WTC11 (cell line): ENCODE measurements at regions not wholly inside any gene's neighbourhood (a gene's known extent, or its start where the extent isn't known, plus 50 kb on each side); places are given as distances from the start of the nearest gene placed in this dataset.

Experiments
- ATAC-seq: fragments of 200-7000 bp; cut with Tn5 transposase; 2 replicates; pipeline ENCODE4 v1.10.0; 2021; ENCODE audit warnings: mild to moderate bottlenecking, moderate library complexity
- CTCF ChIA-PET: fragments of 300-600 bp; sonication (Branson Sonifier 250); formaldehyde crosslinking; loops from one replicate; lab custom pipeline; 2021; ENCODE audit warnings: antibody characterized with exemption; lab: Charles Lee
- POLR2A ChIA-PET: fragments of 350-600 bp; sonication (Branson Sonifier 250); formaldehyde crosslinking; loops from one replicate; lab custom pipeline; 2021; ENCODE audit warnings: antibody characterized with exemption; lab: Charles Lee
- DNase-seq: peaks from one replicate; pipeline ENCODE4 v3.0.0; 2021; ENCODE audit warnings: low spot score
- H3K27ac Mint-ChIP-seq: 2 replicates; pipeline ENCODE4 v1.8.0; 2021; ENCODE audit warnings: mixed read lengths
- H3K27me3 Mint-ChIP-seq: 2 replicates; pipeline ENCODE4 v1.8.0; 2021; ENCODE audit warnings: low read depth, mild to moderate bottlenecking, moderate library complexity, mixed read lengths
- H3K36me3 Mint-ChIP-seq: 2 replicates; pipeline ENCODE4 v1.8.0; 2021; ENCODE audit warnings: mixed read lengths
- H3K4me1 Mint-ChIP-seq: 2 replicates; pipeline ENCODE4 v1.8.0; 2022; ENCODE audit warnings: mixed read lengths
- H3K4me3 Mint-ChIP-seq: 2 replicates; pipeline ENCODE4 v1.8.0; 2021; ENCODE audit warnings: mild to moderate bottlenecking, moderate library complexity, mixed read lengths
- H3K9me3 Mint-ChIP-seq: 2 replicates; pipeline ENCODE4 v1.8.0; 2021; ENCODE audit warnings: mixed read lengths
- CDX4 ChIP-seq: fragments of 250-450 bp; sonication (Bioruptor Pico); IDR thresholded peaks from 2 replicates; pipeline ENCODE4 v1.9.0; 2021; ENCODE audit warnings: moderate library complexity, mild to moderate bottlenecking, inconsistent platforms, borderline replicate concordance
- CREB1 ChIP-seq: sonication (generic); formaldehyde crosslinking; IDR thresholded peaks from 2 replicates; pipeline ENCODE4 v1.8.0; 2023; ENCODE audit warnings: mild to moderate bottlenecking, missing genetic modification reagents
- FOXK1 ChIP-seq: sonication (generic); formaldehyde crosslinking; IDR thresholded peaks from 2 replicates; pipeline ENCODE4 v1.8.0; 2022; ENCODE audit warnings: mild to moderate bottlenecking, moderate library complexity, missing genetic modification reagents
- GTF2I ChIP-seq: fragments of 250-450 bp; sonication (Bioruptor Pico); conservative IDR thresholded peaks from 2 replicates; pipeline ENCODE4 v1.4.0; 2021; ENCODE audit warnings: mild to moderate bottlenecking
- IRF2 ChIP-seq: sonication (generic); formaldehyde crosslinking; IDR thresholded peaks from 2 replicates; pipeline ENCODE4 v1.8.0; 2022; ENCODE audit warnings: low read depth, missing genetic modification reagents, borderline replicate concordance
- PREB ChIP-seq: sonication (generic); formaldehyde crosslinking; IDR thresholded peaks from 2 replicates; pipeline ENCODE4 v1.8.1; 2022; ENCODE audit warnings: mild to moderate bottlenecking, missing genetic modification reagents, moderate library complexity, borderline replicate concordance
- PRRX2 ChIP-seq: fragments of 250-450 bp; sonication (Bioruptor Pico); IDR thresholded peaks from 2 replicates; pipeline ENCODE4 v1.8.0; 2021; ENCODE audit warnings: mild to moderate bottlenecking
- RORB ChIP-seq: fragments of 250-450 bp; sonication (Bioruptor Pico); IDR thresholded peaks from 2 replicates; pipeline ENCODE4 v1.9.0; 2021; ENCODE audit warnings: mild to moderate bottlenecking
- SMAD4 ChIP-seq: sonication (generic); formaldehyde crosslinking; IDR thresholded peaks from 2 replicates; pipeline ENCODE4 v1.8.0; 2022; ENCODE audit warnings: mild to moderate bottlenecking, missing genetic modification reagents
- STAT6 ChIP-seq: sonication (generic); formaldehyde crosslinking; conservative IDR thresholded peaks from 2 replicates; pipeline ENCODE4 v1.8.1; 2023; ENCODE audit warnings: mild to moderate bottlenecking, low read depth, missing genetic modification reagents, moderate library complexity
- TCF7 ChIP-seq: sonication (generic); formaldehyde crosslinking; IDR thresholded peaks from 2 replicates; pipeline ENCODE4 v1.8.0; 2022; ENCODE audit warnings: mild to moderate bottlenecking, low read depth, missing genetic modification reagents, moderate library complexity
- TEAD4 ChIP-seq: sonication (generic); formaldehyde crosslinking; IDR thresholded peaks from 2 replicates; pipeline ENCODE4 v1.8.0; 2022; ENCODE audit warnings: mild to moderate bottlenecking, missing genetic modification reagents
- ZNF138 ChIP-seq: sonication (generic); formaldehyde crosslinking; conservative IDR thresholded peaks from 2 replicates; pipeline ENCODE4 v1.8.1; 2022; ENCODE audit warnings: mild to moderate bottlenecking, moderate library complexity, missing genetic modification reagents
- ZNF263 ChIP-seq: sonication (generic); formaldehyde crosslinking; IDR thresholded peaks from 2 replicates; pipeline ENCODE4 v1.8.1; 2022; ENCODE audit warnings: low read depth, mild to moderate bottlenecking, moderate library complexity, missing genetic modification reagents
- ZNF317 ChIP-seq: sonication (generic); formaldehyde crosslinking; IDR thresholded peaks from 2 replicates; pipeline ENCODE4 v1.8.1; 2023; ENCODE audit warnings: low read depth, mild to moderate bottlenecking, moderate library complexity, missing genetic modification reagents, borderline replicate concordance
- ZNF396 ChIP-seq: fragments of 250-450 bp; sonication (Bioruptor Pico); IDR thresholded peaks from 2 replicates; pipeline ENCODE4 v1.8.0; 2021; ENCODE audit warnings: mild to moderate bottlenecking, moderate library complexity, borderline replicate concordance
- ZNF416 ChIP-seq: fragments of 250-450 bp; sonication (Bioruptor Pico); IDR thresholded peaks from 2 replicates; pipeline ENCODE4 v1.9.0; 2021; ENCODE audit warnings: mild to moderate bottlenecking, inconsistent platforms
- TF ChIP-seq, protein P1 (sequence below): sonication (generic); formaldehyde crosslinking; IDR thresholded peaks from 2 replicates; pipeline ENCODE4 v1.8.0; 2023; ENCODE audit warnings: mild to moderate bottlenecking, missing genetic modification reagents
- TF ChIP-seq, protein P2 (sequence below): sonication (generic); formaldehyde crosslinking; IDR thresholded peaks from 2 replicates; pipeline ENCODE4 v1.8.0; 2023; ENCODE audit warnings: missing genetic modification reagents, mild to moderate bottlenecking, borderline replicate concordance
- TF ChIP-seq, protein P3 (sequence below): sonication (generic); formaldehyde crosslinking; IDR thresholded peaks from 2 replicates; pipeline ENCODE4 v1.8.1; 2022; ENCODE audit warnings: mild to moderate bottlenecking, moderate library complexity, missing genetic modification reagents

DNA sequence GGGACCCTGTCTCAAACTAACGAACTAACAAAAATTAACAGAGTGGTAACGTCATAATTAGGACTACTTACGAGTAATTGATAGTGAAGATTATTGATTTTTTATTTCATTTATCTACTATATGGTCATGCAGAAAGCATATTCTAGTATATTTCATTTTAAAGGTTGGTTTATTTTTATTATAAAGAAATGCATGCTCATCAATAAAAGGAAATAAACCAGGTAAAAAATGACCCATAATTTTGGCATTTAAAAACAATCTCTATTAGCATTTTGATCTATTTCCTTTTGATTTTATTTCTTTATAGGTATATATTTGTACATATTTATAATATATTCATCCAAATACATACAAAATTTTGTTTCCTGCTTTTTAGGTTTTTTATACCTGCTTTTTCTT lies 401.4 kb upstream of the ID4 start:
- CTCF ChIA-PET: no interaction called here
- no peak overlapping the region for H3K27ac Mint-ChIP-seq
- no peaks in the 10 kb centered on the region for H3K36me3 Mint-ChIP-seq
- ATAC-seq: no peak
- POLR2A ChIA-PET: no interaction called here
- DNase-seq: no peak
- no peaks in the 10 kb centered on the region for H3K27me3 Mint-ChIP-seq
- peaks cover 5% of the 10 kb centered on the region; the same call in 1 of the 2 replicates for H3K4me1 Mint-ChIP-seq
- no peak overlapping the region for H3K4me3 Mint-ChIP-seq
- peaks cover 6% of the 10 kb centered on the region for H3K9me3 Mint-ChIP-seq
- no peak for TF ChIP-seq PREB (CRISPR knock-in tag)
- TF ChIP-seq PRRX2 (CRISPR knock-in tag): no peak
- TF ChIP-seq ZNF317 (CRISPR knock-in tag): no peak
- TF ChIP-seq, protein P1, sequence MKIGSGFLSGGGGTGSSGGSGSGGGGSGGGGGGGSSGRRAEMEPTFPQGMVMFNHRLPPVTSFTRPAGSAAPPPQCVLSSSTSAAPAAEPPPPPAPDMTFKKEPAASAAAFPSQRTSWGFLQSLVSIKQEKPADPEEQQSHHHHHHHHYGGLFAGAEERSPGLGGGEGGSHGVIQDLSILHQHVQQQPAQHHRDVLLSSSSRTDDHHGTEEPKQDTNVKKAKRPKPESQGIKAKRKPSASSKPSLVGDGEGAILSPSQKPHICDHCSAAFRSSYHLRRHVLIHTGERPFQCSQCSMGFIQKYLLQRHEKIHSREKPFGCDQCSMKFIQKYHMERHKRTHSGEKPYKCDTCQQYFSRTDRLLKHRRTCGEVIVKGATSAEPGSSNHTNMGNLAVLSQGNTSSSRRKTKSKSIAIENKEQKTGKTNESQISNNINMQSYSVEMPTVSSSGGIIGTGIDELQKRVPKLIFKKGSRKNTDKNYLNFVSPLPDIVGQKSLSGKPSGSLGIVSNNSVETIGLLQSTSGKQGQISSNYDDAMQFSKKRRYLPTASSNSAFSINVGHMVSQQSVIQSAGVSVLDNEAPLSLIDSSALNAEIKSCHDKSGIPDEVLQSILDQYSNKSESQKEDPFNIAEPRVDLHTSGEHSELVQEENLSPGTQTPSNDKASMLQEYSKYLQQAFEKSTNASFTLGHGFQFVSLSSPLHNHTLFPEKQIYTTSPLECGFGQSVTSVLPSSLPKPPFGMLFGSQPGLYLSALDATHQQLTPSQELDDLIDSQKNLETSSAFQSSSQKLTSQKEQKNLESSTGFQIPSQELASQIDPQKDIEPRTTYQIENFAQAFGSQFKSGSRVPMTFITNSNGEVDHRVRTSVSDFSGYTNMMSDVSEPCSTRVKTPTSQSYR (CRISPR knock-in tag): no peak
- TF ChIP-seq RORB: no peak
- TF ChIP-seq CDX4 (CRISPR knock-in tag): no peak
- TF ChIP-seq ZNF396: no peak
- TF ChIP-seq TCF7 (CRISPR knock-in tag): no peak
- TF ChIP-seq CREB1 (CRISPR knock-in tag): no peak

DNA sequence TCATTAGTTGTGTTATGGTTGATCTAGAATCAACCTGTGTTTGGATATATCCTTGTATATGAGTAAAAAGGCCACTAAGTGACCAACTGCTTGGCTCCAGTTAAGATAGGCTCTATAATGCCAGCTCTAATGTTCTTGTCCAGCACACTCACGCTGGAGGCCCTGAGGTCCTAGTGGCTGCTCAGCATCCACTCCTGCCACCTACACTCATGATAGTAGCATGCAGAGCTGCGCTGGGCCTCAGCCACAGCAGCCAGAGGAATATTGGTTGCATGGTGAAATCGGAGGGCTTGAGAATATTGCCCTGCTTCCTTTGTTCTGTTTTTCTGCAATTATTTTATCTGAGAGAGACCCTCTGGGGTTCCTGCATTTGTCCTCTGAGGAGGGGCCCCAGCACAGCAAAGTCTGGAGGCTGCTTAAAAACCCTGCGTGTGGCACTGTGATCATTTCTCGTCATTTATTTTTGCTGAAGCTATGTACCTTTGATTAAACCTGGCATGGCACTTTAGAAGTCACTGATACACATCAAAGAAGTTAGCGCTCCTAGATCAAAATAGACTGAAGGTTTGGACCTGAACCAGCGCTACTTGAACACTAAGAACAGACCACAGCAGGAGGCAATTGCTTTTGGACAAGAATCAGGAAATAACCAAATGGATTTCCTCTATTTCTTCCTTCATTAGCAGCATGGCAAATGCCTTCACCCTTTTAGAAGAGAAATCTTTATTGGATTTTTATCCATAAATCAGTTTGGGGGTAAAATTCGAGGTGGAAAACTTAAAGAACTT lies 398.4 kb upstream of the ID4 start:
- Mint-ChIP-seq H3K27me3 (no peaks in the 10 kb centered on the region), H3K27ac (no peak overlapping the region)
- TF ChIP-seq STAT6 (no peak), IRF2 (no peak), ZNF263 (CRISPR knock-in tag) (no peak), FOXK1 (CRISPR knock-in tag) (no peak), SMAD4 (CRISPR knock-in tag) (no peak), TEAD4 (CRISPR knock-in tag) (no peak), ZNF138 (CRISPR knock-in tag) (no peak), ZNF416 (CRISPR knock-in tag) (no peak), GTF2I (CRISPR knock-in tag) (no peak), CDX4 (CRISPR knock-in tag) (no peak)
- TF ChIP-seq, protein P2, sequence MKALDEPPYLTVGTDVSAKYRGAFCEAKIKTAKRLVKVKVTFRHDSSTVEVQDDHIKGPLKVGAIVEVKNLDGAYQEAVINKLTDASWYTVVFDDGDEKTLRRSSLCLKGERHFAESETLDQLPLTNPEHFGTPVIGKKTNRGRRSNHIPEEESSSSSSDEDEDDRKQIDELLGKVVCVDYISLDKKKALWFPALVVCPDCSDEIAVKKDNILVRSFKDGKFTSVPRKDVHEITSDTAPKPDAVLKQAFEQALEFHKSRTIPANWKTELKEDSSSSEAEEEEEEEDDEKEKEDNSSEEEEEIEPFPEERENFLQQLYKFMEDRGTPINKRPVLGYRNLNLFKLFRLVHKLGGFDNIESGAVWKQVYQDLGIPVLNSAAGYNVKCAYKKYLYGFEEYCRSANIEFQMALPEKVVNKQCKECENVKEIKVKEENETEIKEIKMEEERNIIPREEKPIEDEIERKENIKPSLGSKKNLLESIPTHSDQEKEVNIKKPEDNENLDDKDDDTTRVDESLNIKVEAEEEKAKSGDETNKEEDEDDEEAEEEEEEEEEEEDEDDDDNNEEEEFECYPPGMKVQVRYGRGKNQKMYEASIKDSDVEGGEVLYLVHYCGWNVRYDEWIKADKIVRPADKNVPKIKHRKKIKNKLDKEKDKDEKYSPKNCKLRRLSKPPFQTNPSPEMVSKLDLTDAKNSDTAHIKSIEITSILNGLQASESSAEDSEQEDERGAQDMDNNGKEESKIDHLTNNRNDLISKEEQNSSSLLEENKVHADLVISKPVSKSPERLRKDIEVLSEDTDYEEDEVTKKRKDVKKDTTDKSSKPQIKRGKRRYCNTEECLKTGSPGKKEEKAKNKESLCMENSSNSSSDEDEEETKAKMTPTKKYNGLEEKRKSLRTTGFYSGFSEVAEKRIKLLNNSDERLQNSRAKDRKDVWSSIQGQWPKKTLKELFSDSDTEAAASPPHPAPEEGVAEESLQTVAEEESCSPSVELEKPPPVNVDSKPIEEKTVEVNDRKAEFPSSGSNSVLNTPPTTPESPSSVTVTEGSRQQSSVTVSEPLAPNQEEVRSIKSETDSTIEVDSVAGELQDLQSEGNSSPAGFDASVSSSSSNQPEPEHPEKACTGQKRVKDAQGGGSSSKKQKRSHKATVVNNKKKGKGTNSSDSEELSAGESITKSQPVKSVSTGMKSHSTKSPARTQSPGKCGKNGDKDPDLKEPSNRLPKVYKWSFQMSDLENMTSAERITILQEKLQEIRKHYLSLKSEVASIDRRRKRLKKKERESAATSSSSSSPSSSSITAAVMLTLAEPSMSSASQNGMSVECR: no peak
- TF ChIP-seq, protein P3, sequence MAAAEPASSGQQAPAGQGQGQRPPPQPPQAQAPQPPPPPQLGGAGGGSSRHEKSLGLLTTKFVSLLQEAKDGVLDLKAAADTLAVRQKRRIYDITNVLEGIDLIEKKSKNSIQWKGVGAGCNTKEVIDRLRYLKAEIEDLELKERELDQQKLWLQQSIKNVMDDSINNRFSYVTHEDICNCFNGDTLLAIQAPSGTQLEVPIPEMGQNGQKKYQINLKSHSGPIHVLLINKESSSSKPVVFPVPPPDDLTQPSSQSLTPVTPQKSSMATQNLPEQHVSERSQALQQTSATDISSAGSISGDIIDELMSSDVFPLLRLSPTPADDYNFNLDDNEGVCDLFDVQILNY (CRISPR knock-in tag): no peak

More for the DNA sequence above, 398.4 kb upstream of the ID4 start:
- CTCF ChIA-PET: interaction anchor here (1.3 kb wide), 1 partner anchor 414 kb away, joined by 3 read pairs; no protein-coding TSS in a partner anchor
- DNase-seq (no peak), ATAC-seq (no peak)
- Mint-ChIP-seq H3K4me1 (no peaks in the 10 kb centered on the region), H3K36me3 (no peaks in the 10 kb centered on the region), H3K4me3 (no peak overlapping the region), H3K9me3 (peaks cover 6% of the 10 kb centered on the region)
- POLR2A ChIA-PET: no interaction called here
